Right kidney (tissue), 1 donor: ENCODE measurements at regions not wholly inside any gene's neighbourhood (a gene's known extent, or its start where the extent isn't known, plus 50 kb on each side); places are given as distances from the start of the nearest gene placed in this dataset.
"Not testable (repeated sequence)": the region's sequence is repeated elsewhere in the genome, so short reads cannot be mapped to it uniquely, and the experiment has no call there.

Source experiments
- DNase-seq: peaks from one replicate; pipeline ENCODE4 v3.0.0-alpha.2; 2016

GRCh38 chr21:18104802-18105201 is 139.8 kb upstream of the CHODL start:
- no peak for DNase-seq

- DNase-seq, result not testable (repeated sequence)
These were observed 148.2 kb upstream of the CHODL start for GRCh38 chr21:18096413-18096812.

GRCh38 chr21:18089786-18090185 is 154.8 kb upstream of the CHODL start:
- DNase-seq, result no peak

DNA sequence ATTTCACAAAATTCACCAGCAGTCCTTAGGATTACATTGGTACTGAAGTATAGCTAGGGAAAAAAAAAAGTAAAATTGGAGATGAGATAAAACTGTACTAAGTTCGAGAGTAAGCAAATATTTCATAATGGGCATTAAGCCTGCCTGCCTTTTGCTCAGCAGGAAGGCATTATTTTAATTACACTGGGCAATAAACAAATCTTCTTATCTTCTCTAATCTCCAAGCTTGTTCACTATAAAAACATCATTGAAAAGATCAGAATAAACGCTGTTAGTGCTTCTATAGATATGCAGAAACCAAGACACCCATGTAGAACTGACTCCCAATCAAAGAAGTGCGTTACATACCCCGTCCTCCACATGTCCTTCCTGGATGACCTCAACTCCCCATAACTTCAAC is 174.2 kb upstream of the CHODL start:
- DNase-seq, result no peak

DNA sequence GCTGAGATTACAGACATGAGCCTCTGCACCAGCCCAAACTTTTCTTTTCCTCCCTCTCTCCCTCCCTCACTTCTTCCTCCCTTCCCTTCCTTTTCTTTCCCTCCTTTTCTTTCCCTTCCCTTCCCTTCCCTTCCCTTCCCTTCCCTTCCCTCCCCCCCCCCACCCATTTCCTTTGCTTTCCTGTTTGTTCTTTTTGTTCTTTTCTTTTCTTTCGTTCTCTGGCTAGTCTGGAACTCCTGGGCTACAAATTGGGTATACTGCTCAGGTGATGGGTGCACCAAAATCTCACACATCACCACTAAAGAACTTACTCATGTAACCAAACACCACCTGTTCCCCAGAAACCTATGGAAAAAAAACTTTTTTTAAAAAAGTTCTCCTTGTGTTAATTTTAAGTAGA is 174.8 kb upstream of the CHODL start:
- no peak for DNase-seq

GRCh38 chr21:18060402-18060801 is 184.2 kb upstream of the CHODL start:
- DNase-seq, result no peak

- DNase-seq, result no peak
These were observed 185.8 kb upstream of the CHODL start for GRCh38 chr21:18058731-18059398.

- no peak for DNase-seq
These were observed 191.5 kb upstream of the CHODL start for GRCh38 chr21:18053151-18053550.

GRCh38 chr21:18049461-18049860 is 195.2 kb upstream of the CHODL start:
- DNase-seq, result no peak

DNA sequence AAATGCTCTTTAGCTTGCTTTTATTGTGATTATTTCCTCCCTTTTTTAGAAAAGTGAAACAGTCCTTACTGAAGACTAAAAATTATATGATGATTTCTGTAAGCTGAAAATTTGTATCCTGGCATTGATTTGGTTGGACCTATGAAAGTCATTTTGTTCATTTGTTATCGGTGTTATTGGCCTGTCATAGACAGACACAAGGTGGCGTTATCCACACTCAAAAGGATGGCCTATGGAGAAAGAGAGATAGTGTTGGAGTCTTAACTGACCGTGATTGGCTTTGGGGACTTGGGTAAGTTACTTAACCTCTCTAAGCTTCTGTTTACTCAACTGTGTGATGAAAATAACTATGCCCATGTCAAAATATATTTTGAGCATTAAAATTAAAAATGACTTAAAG is 203.6 kb upstream of the CHODL start:
- DNase-seq, result no peak

DNA sequence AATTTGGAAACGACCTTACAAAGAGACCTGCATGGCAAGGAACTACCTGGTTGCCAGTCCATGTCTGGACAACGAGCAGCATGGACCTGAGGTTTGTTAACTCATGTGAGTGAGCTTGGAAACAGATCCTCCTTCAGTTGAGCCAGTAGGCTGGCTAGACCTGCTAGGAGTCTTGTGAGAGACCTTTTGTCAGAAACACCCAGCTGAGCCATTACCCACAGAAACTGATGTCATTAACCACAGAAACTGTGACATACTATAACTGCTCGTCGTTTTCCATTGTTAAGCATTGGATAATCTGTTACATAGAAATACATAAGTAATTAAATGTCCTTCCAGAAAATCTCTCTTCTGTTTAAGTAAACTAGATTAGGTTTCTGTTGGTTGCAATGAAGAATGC is 211.1 kb upstream of the C21orf91 start:
- no peak for DNase-seq

- no peak for DNase-seq
These were observed 207.2 kb upstream of the C21orf91 start for GRCh38 chr21:18026359-18026758.

- no peak for DNase-seq
These were observed 204.6 kb upstream of the C21orf91 start for GRCh38 chr21:18023711-18024110.

DNA sequence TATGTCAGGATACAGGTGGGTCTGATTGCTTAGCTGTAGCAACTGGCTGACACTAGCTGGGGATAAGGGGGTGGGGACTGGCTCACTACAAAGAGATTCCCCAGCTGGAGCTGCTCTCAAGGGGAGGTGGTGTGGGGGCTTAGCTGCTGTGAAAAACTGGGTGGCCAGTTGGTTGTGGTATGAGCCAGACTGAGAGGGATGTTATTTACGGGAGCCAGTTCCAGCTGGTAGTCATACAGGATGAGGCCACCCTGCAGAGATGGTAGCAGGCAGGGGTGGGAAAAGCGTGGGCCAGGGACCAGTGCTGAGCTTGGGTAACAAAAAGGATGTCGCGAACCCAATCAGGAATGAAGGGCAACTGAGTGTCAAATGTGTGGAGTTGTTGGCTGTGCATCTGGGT is 204.0 kb upstream of the C21orf91 start:
- no peak for DNase-seq

- no peak for DNase-seq
These were observed 188.0 kb upstream of the C21orf91 start for GRCh38 chr21:18007121-18007520.

GRCh38 chr21:18006691-18007090 is 187.5 kb upstream of the C21orf91 start:
- DNase-seq, result no peak

GRCh38 chr21:18002393-18002792 is 183.2 kb upstream of the C21orf91 start:
- DNase-seq, result no peak

GRCh38 chr21:18000981-18001686 is 182.0 kb upstream of the C21orf91 start:
- no peak for DNase-seq

- not testable (repeated sequence) for DNase-seq
These were observed 179.4 kb upstream of the C21orf91 start for GRCh38 chr21:17998599-17998998.

- DNase-seq, result no peak
These were observed 170.6 kb upstream of the C21orf91 start for GRCh38 chr21:17989780-17990179.

GRCh38 chr21:17988102-17988437 is 168.9 kb upstream of the C21orf91 start:
- DNase-seq, result no peak

DNA sequence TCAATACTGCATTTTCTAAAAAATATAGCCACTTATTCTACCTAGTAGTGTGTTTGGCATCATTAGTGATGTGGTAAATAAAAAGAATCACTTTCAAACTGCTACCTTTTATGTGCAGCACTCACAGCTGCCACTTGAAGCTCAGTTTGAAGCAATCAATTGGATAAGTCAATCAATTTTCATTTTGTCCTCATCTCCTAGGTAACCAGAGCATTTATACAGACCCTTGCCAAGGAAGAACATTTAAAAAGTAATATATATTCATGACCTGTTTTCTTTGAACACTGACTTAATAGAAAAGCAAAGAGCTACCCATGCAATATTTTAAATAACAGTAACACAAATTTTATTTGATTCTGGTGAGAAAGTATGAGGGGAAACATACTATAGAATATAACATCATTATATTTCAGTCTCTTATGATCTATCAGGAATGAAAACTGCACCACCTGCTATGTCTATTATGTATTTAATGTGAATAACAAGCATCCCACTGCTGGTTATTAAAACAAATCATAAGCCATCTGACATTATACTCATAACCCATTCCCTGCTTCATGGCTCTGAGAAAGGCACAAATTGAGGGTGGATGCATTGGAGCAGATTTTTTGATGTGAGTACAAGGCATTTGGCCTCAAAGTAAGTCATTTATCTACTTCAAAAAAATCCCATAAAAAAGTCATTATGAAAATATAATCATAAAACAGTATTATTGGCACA is 168.4 kb upstream of the C21orf91 start:
- no peak for DNase-seq

DNA sequence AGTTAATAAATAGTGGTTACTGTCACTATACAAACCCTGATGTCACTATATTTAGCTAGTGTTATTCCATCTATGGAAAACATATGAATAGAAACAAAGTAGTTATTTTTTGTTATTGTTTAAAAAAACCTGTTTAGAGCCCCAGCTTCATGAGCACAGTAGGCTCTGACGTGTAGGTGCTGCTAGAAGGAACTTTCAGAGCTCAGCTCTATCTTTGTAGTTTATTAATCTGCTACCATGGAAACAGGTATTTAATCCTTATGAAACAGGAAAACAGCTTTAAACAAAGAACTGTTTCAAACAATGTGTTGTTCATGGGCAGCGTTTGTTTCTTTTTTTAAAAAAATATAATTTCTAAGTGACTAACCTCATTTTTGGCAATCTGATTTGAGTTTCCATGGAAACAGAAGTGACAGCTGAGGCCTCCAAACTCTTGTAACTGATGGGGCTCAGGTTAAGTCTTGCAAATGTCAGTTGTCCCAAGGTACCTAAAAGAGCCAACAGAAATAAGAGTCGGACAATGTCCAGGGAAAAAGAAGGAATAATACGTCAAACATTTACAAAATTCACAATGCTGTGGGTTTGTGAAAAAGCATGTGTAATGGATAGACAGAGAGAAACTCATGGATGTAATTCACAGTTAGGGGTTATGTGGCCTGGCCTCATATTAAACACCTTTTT is 162.0 kb upstream of the C21orf91 start:
- DNase-seq, result no peak
